K562 (cell line): ENCODE measurements at regions not wholly inside any gene's neighbourhood (a gene's known extent, or its start where the extent isn't known, plus 50 kb on each side); places are given as distances from the start of the nearest gene placed in this dataset.

Experiments
- ATAC-seq: fragments of 200-7000 bp; cut with Tn5 transposase; 3 replicates; pipeline ENCODE4 v1.9.1; 2020; ENCODE audit warnings: moderate library complexity
- BruUV-seq: library from RNA; stranded (reverse); fragments of 400-500 nt; replicated peaks from 2 replicates; lab custom pipeline; 2021; lab: Mats Ljungman, UMichigan
- CTCF ChIA-PET: fragments of 300-600 bp; formaldehyde crosslinking; extraction: SDS; loops from one replicate; lab custom pipeline; 2021; ENCODE audit warnings: low intra/inter-chr PET ratio; lab: Yijun Ruan, JAX
- POLR2A ChIA-PET: fragments of 300-600, 350-650 bp; sonication (Branson Sonifier 250); formaldehyde crosslinking; extraction: SDS; loops from one replicate; lab custom pipeline; 2021; ENCODE audit warnings: antibody characterized with exemption, inconsistent platforms; lab: Yijun Ruan, JAX
- DNase-seq, 4 experiments: peaks; one replicate each; pipeline versions ENCODE4 v3.0.0 to v3.0.0-alpha.2; 2011 to 2018; ENCODE audit warnings: low spot score in 3 of 4, mixed read lengths in 3 of 4; ENCODE audit errors: extremely low read depth in 1 of 4
- FAIRE-seq: peaks from 2 replicates; lab custom pipeline; 2011; peaks lifted over from hg19 to GRCh38; lab: Jason Lieb, UNC
- H2AFZ ChIP-seq: 2 replicates; pipeline ENCODE4 v1.6.0; 2011; ENCODE audit warnings: low read depth, low read length, control low read depth, inconsistent platforms
- H3K27ac ChIP-seq: fragments of 200-600 bp; 3 replicates; pipeline ENCODE4 v1.8.0; 2011; ENCODE audit warnings: low read depth, mild to moderate bottlenecking, control low read depth, inconsistent platforms, low read length, moderate library complexity, mixed read lengths; ENCODE audit errors: extremely low read depth
- H3K27me3 ChIP-seq, 2 experiments: fragments of 300-600 bp in 1 of 2; 2 replicates in 1 of 2; 3 replicates in 1 of 2; pipeline versions ENCODE4 v1.6.0 to v1.8.0; 2011; ENCODE audit warnings: inconsistent platforms in 2 of 2, low read length in 2 of 2, mild to moderate bottlenecking in 1 of 2, mixed read lengths in 1 of 2, moderate library complexity in 1 of 2; ENCODE audit not compliant: control insufficient read depth in 2 of 2, insufficient read depth in 2 of 2
- H3K36me3 ChIP-seq: fragments of 300-600 bp; 3 replicates; pipeline ENCODE4 v1.8.0; 2011; ENCODE audit warnings: mild to moderate bottlenecking, low read length, inconsistent platforms; ENCODE audit not compliant: control insufficient read depth, insufficient read depth
- H3K4me1 ChIP-seq, 2 experiments: fragments of 200-600 bp in 1 of 2; replicated peaks in 1 of 2; 2 replicates in 1 of 2; 3 replicates in 1 of 2; pipeline versions ENCODE4 v1.5.1 to v1.8.0; 2011; ENCODE audit warnings: inconsistent platforms in 2 of 2, low read length in 2 of 2, mild to moderate bottlenecking in 1 of 2, mixed read lengths in 1 of 2, moderate library complexity in 1 of 2; ENCODE audit not compliant: control insufficient read depth in 2 of 2, insufficient read depth in 2 of 2
- H3K4me2 ChIP-seq: 2 replicates; pipeline ENCODE4 v1.6.1; 2011; ENCODE audit warnings: low read length, control low read depth, inconsistent platforms, mixed read lengths; ENCODE audit not compliant: insufficient read depth
- H3K4me3 ChIP-seq: fragments of 200-600 bp; sonication (generic), shearing (Covaris generic); 2 replicates; pipeline ENCODE4 v1.5.1; 2016; ENCODE audit warnings: control low read depth, inconsistent platforms
- H3K79me2 ChIP-seq: fragments of 200-600 bp; 3 replicates; pipeline ENCODE4 v1.8.0; 2011; ENCODE audit warnings: low read length, inconsistent platforms; ENCODE audit not compliant: control insufficient read depth, insufficient read depth
- H3K9ac ChIP-seq, 2 experiments: 2 replicates each; pipeline versions ENCODE4 v1.6.0 to v1.6.1; 2011; ENCODE audit warnings: low read depth in 2 of 2, low read length in 2 of 2, control low read depth in 1 of 2, inconsistent platforms in 1 of 2, mild to moderate bottlenecking in 1 of 2, mixed read lengths in 1 of 2; ENCODE audit not compliant: insufficient read depth in 1 of 2
- H3K9me1 ChIP-seq: one replicate; pipeline ENCODE4 v1.6.0; 2011; ENCODE audit warnings: inconsistent platforms, mild to moderate bottlenecking, low read length, moderate library complexity; ENCODE audit not compliant: control insufficient read depth, insufficient read depth
- H3K9me3 ChIP-seq: replicated peaks from 2 replicates; pipeline ENCODE4 v1.5.1; 2011; ENCODE audit warnings: low read depth, low read length, inconsistent platforms; ENCODE audit not compliant: control insufficient read depth, insufficient read depth
- H4K20me1 ChIP-seq: replicated peaks from 2 replicates; pipeline ENCODE4 v1.6.1; 2011; ENCODE audit warnings: low read length, inconsistent platforms, mixed read lengths; ENCODE audit not compliant: control insufficient read depth, insufficient read depth
- MYNN ChIP-seq, 2 experiments: sonication (generic); formaldehyde crosslinking in 1 of 2; IDR thresholded peaks; 2 replicates each; pipeline versions ENCODE4 v1.5.0 to v1.6.1; 2016 to 2020; ENCODE audit warnings: antibody characterized with exemption in 1 of 2, missing genetic modification reagents in 1 of 2
- PBX2 ChIP-seq, 2 experiments: IDR thresholded peaks in 1 of 2; conservative IDR thresholded peaks in 1 of 2; 2 replicates each; pipeline ENCODE4 v1.6.1; 2016; ENCODE audit warnings: low read depth in 2 of 2, mild to moderate bottlenecking in 1 of 2, missing compliant biosample characterization in 1 of 2, missing genetic modification characterization in 1 of 2, moderate library complexity in 1 of 2
- RB1 ChIP-seq: fragments of 450-650 bp; IDR thresholded peaks from 2 replicates; pipeline ENCODE4 v1.6.1; 2017; ENCODE audit warnings: low read depth, mild to moderate bottlenecking
- SIN3A ChIP-seq, 2 experiments: fragments of 150-350 bp in 1 of 2; IDR thresholded peaks; 2 replicates each; pipeline ENCODE4 v1.6.1; 2011 to 2016; ENCODE audit warnings: borderline replicate concordance in 2 of 2, low read depth in 2 of 2, low read length in 2 of 2, mild to moderate bottlenecking in 2 of 2, moderate library complexity in 2 of 2; ENCODE audit not compliant: control insufficient read depth in 1 of 2
- SRF ChIP-seq, 2 experiments: fragments of 250-450, 450-650 bp in 1 of 2; sonication (Bioruptor Pico) in 1 of 2; sonication (generic) in 1 of 2; formaldehyde crosslinking; IDR thresholded peaks; 2 replicates each; pipeline versions ENCODE4 v1.5.0 to v1.5.1; 2020 to 2022; ENCODE audit warnings: mild to moderate bottlenecking in 1 of 2, missing genetic modification reagents in 1 of 2
- STAG1 ChIP-seq: sonication (generic); formaldehyde crosslinking; IDR thresholded peaks from 2 replicates; pipeline ENCODE4 v1.5.0; 2020; ENCODE audit warnings: missing genetic modification reagents, borderline replicate concordance
- ZFP1 ChIP-seq: fragments of 450-650 bp; formaldehyde crosslinking; IDR thresholded peaks from 2 replicates; pipeline ENCODE4 v1.4.0; 2020; ENCODE audit warnings: mild to moderate bottlenecking, mixed read lengths
- ZNF764 ChIP-seq: fragments of 250-450 bp; sonication (Bioruptor Pico); IDR thresholded peaks from 2 replicates; pipeline ENCODE4 v1.4.0; 2020; ENCODE audit warnings: low read depth, mild to moderate bottlenecking, moderate library complexity
- WGBS: fragments of 100-300 bp; shearing (Covaris generic); methylation state at CpG from one replicate; pipeline ENCODE4 v1.1.6; 2016; ENCODE audit warnings: low coverage, mixed read lengths; ENCODE audit not compliant: insufficient coverage; ENCODE audit errors: missing lambda C conversion rate; 5-methylcytosine and 5-hydroxymethylcytosine counted together
- in situ Hi-C: fragments of 300-500 bp; cut with MboI; formaldehyde crosslinking; loops from 4 replicates; pipeline ENCODE4 v1.15.0; 2018; ENCODE audit warnings: inconsistent platforms, mixed read lengths
- intact Hi-C: fragments of 100-400 bp; cut with micrococcal nuclease; formaldehyde crosslinking; loops from 2 replicates; pipeline ENCODE4 v1.14.2; 2022
- TF ChIP-seq, protein P1 (sequence below): fragments of 450-650 bp; IDR thresholded peaks from 2 replicates; pipeline ENCODE4 v1.6.1; 2016
- TF ChIP-seq, protein P2 (sequence below): fragments of 450-650 bp; formaldehyde crosslinking; IDR thresholded peaks from 2 replicates; pipeline ENCODE4 v1.4.0; 2020; ENCODE audit warnings: mild to moderate bottlenecking, moderate library complexity

GRCh38 chr5:42057254-42057690, 132.2 kb downstream of the FBXO4 start:
- ATAC-seq: peak; percentile 95
- DNase-seq: peak; percentile 52 to 71 (median 66)
- Histone ChIP-seq H4K20me1 (no peaks in the 10 kb centered on the region), H2AFZ (0 out of 2 replicates have a peak overlapping the region, but pooled peaks have one; percentile 11), H3K4me3 (no peak overlapping the region), H3K27ac (no peak overlapping the region), H3K9me3 (no peaks in the 10 kb centered on the region), H3K4me1 (no peaks in the 10 kb centered on the region), H3K9me1 (no peaks in the 10 kb centered on the region), H3K36me3 (no peaks in the 10 kb centered on the region), H3K79me2 (no peaks in the 10 kb centered on the region), H3K9ac (no peak overlapping the region), H3K27me3 (0 out of 5 replicates have a peak, but pooled peaks cover 0 to 8% of the 10 kb centered on the region in 2 experiments), H3K4me2 (no peak overlapping the region)
- WGBS: 1% methylated on average over 5 of the region's 5 CpGs
- intact Hi-C loops (loop anchor here (1.0 to 2.0 kb wide), 2 partner anchors 201 to 360 kb away; no protein-coding TSS in a partner anchor), in situ Hi-C loops (no loop called here)
- no TSS peak for BruUV-seq
- FAIRE-seq: peak; percentile 90
- POLR2A ChIA-PET: interaction anchor here (1.2 to 1.9 kb wide), 2 partner anchors 201 to 349 kb away, joined by 3 to 9 read pairs; no protein-coding TSS in a partner anchor
- CTCF ChIA-PET: interaction anchor here (0.5 to 2.5 kb wide), 6 partner anchors 10 to 832 kb away, joined by 3 to 19 read pairs (median 4); no protein-coding TSS in a partner anchor
- TF ChIP-seq RB1: 0 out of 2 replicates have a peak, but pooled peaks have one; percentile 14
- TF ChIP-seq, protein P1, sequence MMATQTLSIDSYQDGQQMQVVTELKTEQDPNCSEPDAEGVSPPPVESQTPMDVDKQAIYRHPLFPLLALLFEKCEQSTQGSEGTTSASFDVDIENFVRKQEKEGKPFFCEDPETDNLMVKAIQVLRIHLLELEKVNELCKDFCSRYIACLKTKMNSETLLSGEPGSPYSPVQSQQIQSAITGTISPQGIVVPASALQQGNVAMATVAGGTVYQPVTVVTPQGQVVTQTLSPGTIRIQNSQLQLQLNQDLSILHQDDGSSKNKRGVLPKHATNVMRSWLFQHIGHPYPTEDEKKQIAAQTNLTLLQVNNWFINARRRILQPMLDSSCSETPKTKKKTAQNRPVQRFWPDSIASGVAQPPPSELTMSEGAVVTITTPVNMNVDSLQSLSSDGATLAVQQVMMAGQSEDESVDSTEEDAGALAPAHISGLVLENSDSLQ: peak; percentile 48; the same call in 1 of the 2 replicates
- TF ChIP-seq SIN3A (IDR thresholded peaks at IDR 0.05; ENCODE audit: borderline replicate concordance in 2 of 2, control insufficient read depth in 1 of 2, low read depth in 2 of 2, low read length in 2 of 2): no peak
- no peak for TF ChIP-seq ZFP1 (CRISPR knock-in tag)
- no peak for TF ChIP-seq ZNF764 (CRISPR knock-in tag)
- peak; percentile 48; the same call in 1 of the 2 replicates for TF ChIP-seq STAG1 (CRISPR knock-in tag)
- TF ChIP-seq, protein P2, sequence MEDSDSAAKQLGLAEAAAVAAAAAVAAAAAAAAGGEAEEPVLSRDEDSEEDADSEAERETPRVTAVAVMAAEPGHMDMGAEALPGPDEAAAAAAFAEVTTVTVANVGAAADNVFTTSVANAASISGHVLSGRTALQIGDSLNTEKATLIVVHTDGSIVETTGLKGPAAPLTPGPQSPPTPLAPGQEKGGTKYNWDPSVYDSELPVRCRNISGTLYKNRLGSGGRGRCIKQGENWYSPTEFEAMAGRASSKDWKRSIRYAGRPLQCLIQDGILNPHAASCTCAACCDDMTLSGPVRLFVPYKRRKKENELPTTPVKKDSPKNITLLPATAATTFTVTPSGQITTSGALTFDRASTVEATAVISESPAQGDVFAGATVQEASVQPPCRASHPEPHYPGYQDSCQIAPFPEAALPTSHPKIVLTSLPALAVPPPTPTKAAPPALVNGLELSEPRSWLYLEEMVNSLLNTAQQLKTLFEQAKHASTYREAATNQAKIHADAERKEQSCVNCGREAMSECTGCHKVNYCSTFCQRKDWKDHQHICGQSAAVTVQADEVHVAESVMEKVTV (CRISPR knock-in tag): peak; percentile 60
- no peak for TF ChIP-seq PBX2 (CRISPR knock-in tag; IDR thresholded peaks at IDR 0.05; ENCODE audit: low read depth)
- 0 out of 2 replicates have a peak, but pooled peaks have one; percentile 40 for TF ChIP-seq PBX2 (tag; conservative IDR thresholded peaks at IDR 0.05; ENCODE audit: low read depth)
- 0 out of 2 replicates have a peak, but pooled peaks have one; percentile 25 for TF ChIP-seq MYNN (IDR thresholded peaks at IDR 0.05)
- TF ChIP-seq MYNN (CRISPR knock-in tag; IDR thresholded peaks at IDR 0.05): no peak
- TF ChIP-seq SRF (CRISPR knock-in tag; IDR thresholded peaks at IDR 0.05): no peak
